CD4-positive, alpha-beta T cell treated with Interleukin-4 for 4 hours (primary cell): ENCODE measurements at regions not wholly inside any gene's neighbourhood (a gene's known extent, or its start where the extent isn't known, plus 50 kb on each side); places are given as distances from the start of the nearest gene placed in this dataset.

Source experiments
- DNase-seq: peaks from one replicate; pipeline ENCODE4 v3.0.0-alpha.2; 2020

DNA sequence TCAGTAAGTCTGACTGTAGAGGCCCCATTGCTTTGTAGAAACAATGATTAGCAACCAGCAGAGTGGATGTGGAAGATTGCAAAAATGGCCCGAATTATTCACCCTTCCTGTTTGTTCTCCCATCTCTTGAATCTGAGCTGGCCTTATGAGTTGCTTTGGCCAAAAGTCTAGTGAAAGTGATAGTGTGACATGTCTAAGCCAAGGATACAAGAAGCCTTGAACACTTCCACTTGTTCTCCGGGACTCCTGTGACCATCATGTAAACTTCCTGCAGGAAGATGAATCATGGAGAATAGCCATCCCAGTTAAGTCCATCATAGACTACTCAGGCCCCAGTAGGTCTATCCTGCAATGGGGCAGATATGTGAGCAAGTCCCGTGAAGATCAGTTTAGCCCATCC is 252.0 kb upstream of the JAG1 start:
- DNase-seq, result no peak

DNA sequence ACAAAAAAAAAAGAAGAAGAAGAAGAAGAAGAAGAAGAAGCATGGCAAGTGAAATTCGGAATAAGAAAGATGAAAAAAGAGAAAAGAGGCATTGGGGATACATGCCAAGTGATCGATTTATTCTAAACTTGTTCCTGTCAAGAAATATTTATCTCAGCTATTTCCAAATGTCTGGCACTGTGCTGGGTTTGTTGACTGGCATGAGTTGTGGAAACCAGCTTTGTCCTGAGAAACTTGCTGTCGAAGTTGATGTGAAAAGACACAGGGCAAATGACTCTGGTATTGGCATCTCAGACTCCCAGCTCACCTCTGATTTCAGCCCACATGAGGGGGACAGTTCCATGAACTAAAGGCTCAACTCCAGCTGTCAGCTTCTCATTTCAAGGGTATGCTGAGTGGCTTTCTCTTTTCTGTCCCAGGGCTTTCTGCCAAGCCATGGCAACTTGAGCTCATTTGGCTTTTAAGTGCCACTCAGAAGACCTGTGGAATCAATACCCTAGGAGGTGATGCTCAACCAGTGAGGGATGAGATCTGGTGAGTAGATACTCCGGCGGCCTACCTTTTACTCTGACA is 253.3 kb upstream of the JAG1 start:
- no peak for DNase-seq

DNA sequence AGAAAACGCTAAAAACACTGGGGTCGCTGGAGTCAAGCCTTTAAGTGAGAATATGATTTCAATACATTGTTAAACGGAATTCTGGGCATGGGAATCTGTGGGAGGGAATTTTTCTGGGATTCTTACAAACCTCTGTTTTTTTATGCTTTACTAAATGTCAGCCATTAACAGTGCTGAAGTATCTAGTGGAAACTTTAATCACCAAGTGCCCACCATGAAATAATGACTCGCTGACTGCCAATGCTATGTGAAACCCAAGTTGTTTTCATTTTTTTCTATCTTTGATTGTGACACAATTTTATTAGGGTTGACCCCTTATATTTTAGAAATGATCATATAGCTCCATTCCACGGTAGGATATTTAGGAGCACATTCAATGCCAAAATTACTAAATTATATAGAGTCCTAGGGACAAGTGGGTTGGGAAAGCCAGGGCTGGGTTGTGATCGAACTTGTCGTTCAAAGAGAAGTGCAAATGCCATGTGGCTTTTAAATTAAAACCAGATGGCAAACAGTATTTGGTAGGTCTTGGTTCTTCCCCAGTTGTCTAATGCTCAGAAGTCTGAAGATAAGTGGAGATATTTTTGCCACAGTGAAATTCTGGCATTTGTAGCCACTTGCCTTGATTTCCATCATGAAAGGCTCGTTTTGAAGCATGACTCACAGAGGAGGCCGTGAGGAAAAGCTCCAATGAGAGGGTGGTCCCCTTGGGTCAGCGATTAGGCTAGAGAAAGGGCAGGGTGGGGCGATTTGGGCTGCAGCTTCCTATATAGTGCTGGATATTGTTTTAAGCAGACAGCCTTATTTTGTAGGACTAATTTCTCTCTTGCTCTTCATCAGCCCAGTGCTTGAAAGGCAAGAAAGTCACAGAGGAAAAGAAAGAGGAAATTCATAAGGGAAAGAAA is 254.4 kb upstream of the JAG1 start:
- DNase-seq, result no peak

DNA sequence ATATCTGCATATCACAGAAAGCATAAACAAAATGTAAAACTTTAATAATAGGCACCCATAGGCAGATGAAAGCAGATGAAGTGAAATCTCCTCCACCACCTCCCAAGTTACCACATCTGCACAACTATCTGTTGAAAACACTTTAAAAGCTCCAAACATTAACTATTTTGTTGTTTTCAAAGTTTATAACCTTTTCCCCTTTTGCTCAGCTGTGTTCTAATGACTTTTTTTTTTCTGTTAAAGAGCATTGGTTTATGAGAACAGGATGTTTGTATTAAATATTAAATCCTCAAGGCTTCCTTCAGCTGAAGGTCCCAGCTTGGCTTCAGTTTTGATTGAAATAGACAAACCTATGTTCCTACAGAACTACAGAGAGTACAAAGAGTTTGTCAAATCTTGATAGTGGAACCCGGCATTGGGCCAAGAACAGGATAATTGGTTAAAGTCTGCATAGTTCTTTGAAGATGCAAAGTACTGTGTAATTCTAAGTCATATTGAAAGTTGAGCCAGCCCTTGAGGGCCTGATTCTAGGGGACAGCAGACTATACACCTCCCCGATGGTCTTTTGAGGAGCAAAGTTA is 255.1 kb upstream of the JAG1 start:
- DNase-seq, result no peak

DNA sequence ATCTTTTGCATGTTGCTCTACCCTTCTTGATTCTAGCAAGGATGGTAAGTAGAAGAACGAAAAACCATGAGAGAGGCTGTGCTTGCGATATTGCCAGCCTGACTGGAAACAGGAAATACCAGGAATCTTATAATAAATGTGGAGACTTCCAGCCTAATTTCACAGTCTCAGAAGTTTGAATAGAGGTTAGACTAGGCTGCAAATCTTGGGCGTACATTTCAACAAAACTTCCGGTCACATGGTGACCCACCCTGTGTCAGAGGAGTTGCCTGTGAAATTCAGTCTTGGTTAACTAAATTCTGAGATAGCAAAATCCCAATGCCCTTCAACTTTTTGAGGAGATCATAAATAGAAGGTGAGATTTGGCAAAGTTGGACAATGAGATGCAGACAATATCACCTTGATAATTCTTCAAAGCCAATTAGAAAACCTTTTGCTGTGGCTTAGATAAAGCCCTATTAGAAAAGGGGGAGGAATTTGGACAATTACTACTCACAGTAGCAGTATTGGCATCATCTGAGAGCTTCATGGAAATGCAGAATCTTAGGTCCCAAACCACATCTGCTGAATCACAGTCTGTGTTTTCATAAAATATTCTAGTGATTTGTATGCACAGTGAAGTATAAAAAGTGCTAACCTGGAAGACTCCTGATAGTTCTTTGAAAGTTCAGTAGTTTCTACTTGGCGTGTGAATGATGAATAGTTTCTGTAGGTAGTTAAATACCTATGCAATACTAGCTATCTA is 262.0 kb upstream of the JAG1 start:
- DNase-seq, result no peak

DNA sequence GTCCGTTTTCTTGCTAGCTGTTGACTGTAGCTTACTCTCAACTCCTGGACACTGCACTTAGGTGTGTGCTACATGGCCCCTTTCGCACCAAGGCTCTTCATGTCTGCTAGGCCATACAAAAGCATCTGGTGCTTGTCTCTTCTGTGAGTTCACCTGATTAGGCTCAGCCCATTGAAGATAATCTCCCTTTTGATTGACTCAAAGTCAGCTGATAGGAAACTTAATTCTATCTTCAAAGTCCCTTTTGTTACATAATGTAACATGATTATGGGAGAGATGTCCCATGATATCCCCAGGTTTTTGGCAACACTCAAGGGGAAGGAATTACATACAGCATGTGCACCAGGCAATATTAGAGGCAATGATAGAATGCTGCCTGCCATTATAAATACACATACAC is 263.0 kb upstream of the JAG1 start:
- no peak for DNase-seq

DNA sequence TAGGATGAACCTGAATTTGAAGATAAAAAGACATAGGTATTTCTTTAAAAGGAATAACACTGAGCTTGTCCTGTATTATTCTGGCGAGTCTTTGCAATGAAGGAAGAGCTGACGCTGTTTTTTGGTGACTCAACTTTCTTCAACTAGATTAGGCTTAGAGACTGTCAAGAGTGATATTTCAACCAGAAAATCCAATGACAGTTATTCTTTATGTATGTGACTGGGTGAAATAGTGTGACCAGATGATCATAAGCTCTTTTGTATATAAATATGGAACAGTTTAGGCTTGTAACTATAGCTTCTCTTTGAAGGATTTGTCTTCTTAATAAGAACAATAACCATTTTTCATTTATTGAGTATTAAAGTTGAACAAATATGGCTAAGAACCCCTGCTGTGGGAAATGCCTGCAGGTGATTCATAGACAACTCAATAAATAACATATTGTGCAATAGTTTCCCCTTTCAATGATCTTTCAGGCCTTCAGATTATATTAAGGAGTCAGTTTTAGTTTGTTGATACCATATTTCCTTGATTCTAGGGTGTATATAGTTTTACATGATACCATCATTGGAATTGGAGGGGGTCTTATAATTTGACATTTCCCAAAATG is 265.6 kb upstream of the JAG1 start:
- DNase-seq, result no peak

DNA sequence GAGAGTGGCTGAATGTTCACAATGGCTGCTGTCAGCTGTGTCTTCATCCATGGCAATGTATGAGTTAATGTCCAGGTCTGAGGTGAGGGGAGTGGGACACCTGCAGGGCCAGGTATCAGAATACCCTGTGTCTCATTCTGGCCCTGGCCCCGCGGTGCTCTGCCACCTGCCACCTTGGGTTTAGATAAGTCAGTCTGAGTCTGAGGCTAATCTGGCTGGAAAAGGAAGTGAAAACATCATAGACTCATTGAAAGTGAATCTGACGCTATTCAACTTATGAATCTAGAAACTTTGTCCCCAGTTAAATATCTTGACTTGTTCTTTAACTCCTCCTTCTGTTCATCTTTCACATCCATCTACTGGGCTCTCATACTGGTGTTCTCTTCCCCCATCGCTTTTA is 267.1 kb upstream of the JAG1 start:
- DNase-seq, result no peak

DNA sequence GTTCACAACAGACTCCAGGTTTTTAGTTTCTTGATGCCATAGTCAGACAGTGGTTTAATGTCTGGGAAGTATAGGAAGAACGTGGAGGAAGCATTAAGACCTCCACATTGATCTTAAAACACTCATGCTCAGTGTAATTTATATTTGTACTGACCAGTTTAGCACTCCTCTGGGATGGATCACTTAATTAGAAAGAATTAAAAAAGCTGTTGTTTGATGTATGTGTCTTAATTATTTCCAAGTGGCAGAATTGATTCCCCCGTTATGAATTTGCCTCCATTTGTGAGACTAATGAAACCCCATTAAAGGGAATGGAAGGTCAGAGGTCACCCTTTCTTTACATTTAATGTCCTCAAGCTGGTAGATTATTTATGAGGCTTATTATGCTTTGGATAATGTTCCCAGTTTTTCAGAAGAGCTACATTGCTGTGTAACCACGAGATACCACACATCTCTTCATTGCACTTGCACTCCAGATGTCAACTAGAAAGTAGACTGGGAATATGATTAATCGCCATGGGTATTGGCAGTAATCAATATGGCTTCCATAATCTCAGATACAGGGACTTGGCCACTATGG is 270.0 kb upstream of the JAG1 start:
- no peak for DNase-seq

DNA sequence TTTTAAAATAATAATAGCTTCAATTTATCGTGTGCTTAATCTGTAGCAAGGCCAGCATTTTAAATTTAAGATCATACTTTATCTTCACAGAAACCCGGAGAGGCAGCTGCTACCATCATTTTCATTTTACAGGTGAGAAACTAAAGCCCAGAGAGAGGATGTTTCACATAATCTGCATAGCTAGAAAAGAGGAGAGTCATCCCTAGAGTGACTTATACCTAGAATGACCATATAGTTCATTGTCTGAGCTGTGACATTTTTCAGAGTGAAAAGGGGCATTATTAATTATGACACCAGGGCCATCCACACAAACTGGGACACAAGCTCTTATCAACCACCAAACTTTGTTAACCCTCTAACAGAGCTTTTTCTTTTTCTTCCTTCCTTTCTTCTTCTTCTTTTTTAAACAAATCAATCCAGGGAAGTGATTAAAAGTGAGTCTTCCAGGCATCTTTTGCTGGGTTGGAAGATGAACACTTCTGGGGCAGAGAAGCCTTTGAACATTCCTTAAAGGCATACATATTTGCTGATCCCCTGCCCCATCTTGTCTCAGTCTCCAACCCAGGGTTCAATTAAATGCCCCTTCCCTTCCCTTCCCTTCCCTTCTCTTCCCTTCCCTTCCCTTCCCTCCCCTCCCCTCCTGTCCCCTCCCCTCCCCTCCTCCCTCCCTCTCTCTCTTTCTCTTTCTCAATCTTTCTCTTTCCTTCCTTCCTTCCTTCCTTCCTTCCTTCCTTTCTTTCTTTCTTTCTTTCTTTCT is 272.5 kb upstream of the JAG1 start:
- no peak for DNase-seq

DNA sequence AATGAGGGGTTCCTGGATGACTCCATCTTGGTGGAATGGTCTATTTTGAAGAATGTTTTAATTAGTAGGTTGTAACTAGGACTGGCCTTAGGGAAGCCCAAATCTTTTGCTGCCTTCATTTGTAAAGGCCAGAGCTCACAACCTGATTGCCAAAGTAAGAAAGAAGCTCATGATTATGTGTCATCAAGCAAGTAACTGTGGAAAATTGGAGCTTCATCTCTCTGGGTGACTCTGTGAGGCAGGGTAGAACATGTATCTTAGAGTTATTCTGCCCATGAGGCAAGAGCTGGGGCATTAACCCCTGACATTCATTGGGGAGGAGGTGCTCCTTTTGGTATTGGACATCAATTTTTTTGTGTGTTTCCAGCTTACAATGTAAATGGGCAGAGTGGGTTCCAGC is 273.9 kb upstream of the JAG1 start:
- DNase-seq, result no peak

DNA sequence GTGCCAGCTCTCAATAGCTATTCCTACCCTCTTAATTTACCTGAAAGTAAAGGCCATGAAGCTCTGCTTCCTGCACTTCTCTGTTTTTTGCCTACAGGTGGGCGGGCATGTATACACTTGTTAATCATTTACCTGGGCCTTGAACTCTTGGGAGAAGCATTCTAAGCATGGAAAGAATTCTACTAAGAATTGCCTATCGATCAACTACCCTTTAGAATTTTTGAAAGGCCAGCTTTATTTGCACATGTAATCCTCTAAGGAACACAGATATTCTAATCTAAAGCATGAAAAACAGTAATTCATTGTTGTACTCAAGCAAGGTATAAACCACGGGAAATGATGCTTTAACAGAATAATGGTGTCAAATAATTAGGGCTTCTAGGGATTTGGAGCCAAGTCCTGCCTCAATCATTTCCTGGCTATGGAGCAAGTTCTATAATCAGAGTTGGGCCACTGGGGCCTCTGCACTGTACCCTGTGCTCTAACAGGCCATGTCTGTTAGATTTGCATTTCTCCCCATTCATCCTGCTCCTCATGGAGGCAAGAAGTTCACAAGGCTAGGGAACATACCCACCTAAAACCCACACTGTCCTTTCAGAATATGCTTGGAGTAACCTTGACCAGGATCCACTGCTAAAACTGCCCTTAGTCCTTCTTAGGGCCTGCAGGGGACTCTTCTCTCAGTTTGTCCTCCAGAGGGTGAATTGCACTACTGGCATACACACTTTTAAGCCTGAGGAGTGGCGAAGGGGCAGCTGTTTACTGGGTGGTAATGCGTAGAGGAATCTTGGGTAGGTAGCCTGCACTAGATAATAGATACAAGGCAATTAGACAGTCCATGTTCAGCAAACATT is 276.4 kb upstream of the JAG1 start:
- no peak for DNase-seq

DNA sequence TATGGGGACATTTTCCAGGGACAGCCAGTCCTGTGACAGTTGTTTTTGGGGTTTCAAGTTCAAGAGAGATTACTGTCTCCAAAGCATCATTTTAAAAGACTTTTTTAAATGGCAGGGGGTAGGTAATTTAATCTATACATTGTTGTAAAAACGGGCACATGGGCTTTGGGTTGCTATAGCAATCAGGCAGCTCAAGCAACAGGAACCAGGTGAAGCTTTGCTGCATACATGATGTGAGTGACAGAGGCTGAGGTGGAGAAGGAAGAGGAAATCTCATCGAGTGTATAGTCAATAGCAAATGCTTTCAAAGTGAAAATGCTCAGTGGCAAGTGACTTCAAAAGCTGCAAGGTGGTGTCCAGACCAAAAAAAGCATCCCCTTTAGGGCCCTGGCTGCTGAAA is 277.4 kb upstream of the JAG1 start:
- no peak for DNase-seq

DNA sequence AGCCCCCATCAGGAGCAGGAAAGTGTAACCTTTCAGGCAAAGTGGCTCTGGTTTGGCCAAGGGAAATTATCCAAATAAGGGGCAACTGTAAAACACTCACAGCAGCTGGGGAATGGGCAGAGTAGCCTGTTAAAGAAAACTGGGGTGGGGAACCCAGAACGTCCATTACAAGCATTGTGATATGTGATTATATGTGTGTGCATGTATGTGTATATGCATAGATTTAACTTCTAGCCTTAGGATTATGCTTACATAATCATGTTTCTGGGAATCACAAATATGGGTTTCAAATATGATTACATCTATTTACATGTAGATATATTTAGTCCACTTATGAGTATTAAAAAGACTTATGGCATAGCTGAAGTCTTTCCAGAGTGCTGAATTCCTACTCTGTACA is 278.1 kb upstream of the JAG1 start:
- no peak for DNase-seq

DNA sequence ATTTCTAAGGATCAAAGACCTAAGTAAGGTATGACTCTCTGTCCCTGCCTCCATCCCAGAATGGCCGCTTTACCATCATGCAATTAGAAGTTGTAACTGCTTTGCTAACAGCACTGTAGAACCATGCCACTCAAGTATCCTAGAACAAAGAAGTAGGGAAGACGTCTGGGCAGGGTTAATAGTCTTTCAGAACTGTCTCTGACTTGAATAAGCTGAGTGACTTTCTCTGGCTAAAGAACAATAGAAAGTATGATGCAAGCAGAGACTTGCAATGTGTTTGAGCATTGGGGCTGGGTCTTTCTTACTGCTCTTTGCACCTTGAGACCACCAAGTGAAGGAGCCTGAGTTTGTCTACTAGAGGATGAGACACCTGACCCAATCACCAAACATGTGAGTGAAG is 279.6 kb upstream of the JAG1 start:
- no peak for DNase-seq

DNA sequence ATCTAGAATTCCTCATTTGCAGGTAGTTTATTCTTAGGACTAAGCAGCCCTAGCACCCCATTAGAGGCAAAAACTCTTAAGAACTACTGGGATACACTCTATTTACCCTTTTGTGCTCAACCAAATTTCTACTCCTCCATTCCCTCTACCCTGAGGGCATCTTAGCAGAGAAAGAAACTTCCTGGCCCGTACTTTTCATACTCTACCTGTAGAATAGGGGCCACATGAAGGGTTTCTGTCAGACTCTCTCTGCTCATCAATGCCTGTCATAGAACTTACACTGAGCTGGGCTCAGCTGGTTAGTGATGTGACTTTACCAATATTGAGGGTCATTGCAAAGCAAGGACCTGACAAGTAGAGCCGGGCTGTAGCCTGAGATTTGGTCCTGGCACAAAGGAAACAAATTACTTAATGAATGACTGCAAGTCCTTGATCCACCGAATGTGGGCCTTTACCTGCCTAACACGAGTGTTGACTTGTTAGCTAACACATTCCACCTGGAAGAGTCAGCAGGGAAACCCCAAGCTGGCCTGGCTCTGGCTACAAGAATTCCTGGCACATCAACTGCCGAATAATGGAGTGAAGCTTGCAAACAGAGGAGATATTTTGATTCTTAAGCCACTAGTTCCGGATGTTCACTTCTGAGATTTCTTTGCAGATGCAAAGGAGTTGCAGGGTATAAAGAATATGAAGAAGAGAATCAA is 280.5 kb upstream of the JAG1 start:
- no peak for DNase-seq

DNA sequence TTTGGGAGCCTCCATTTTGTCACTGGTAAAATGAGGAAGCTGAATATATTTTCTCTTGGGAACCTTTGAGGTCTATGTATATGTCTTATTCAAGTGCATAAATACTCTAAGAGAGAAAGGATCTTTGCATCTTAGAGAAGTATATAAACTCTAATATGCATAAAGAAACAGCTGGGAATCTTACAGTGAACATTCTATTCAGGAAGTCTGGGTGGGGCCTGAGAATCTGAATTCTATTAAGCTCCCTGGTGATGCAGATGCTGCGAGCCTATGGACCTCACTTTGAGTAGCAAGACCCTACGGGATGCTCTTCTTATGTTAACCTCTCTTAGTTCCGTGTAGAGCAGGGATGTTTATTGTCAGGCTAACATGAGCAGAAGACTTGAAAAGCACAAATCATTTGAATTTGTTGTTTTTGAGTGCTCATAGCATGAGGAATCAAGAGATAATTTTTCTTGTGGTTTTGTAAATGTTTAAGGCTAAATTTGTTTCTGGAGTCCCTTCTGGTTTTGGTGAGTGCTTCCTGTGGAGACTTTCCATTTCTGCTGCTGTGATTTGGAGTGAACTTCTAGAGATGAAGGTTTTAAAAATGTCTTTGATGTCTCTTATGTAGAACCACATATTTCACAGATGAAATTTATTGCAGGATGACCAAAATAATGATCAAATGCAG is 281.2 kb upstream of the JAG1 start:
- DNase-seq, result no peak

DNA sequence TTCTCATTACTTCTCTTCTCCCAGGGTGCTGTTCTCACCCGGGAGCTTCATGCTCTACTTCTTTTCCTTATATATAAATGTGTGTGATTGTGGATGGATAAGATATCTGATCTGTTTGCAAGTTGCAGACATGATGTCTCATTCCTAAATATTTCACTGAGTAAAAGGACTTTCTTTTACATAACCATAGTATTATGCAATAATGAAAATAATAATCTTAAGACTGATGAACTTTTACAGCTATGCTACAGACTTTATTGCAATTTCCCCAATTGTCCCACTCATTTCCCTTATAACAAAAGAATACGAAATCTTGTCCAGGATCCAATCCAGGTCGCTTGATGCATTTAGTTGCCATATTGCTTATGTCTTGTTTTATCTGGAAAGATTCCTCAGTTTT is 284.5 kb upstream of the JAG1 start:
- DNase-seq, result no peak

DNA sequence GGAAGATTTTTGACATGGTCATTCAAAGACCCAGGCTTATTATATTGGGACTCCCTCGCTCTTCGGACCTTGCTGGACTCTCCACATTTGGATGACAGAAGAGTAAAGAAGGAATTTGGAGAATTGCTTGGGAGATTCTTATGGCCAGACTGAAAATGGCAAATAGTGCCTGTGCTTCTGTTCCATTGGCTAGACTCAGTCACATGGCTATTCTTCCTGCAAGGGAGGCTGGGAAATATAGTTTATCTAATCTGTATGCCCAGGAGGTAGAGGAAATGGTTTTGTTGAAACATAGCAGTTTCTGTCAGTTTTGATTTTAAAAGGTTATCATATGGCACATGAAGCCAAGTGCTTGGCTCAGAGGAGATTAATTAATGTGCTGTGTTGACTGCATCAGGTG is 286.6 kb upstream of the JAG1 start:
- DNase-seq, result no peak
